ENCODE measurements at regions not wholly inside any gene's neighbourhood (a gene's known extent, or its start where the extent isn't known, plus 50 kb on each side); places are given as distances from the start of the nearest gene placed in this dataset.
A peak's percentile ranks its signal among the peaks of the same experiment; 100 is the strongest.
"Not testable (repeated sequence)": the region's sequence is repeated elsewhere in the genome, so short reads cannot be mapped to it uniquely, and the experiment has no call there.

DNA sequence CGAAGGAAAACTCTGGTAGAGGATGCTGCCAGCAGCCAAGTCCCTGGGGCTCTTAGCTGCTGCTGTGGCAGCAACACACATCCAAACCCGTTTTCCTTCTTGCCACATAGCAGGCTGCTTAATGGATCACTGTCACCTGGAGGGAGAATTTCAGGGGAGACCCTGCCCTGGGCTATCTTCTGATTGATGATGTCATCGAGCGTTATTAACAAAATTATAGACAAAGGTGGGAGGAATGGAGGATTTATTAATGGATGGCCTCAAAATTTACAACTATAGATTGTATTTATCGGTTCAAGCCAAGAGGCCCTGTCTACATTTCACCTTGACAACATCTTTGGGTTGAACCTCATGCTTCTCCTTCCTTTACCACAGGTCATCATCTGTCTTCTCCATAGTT lies 120.8 kb upstream of the PZP start:
- Histone ChIP-seq H3K27ac (ENCODE audit: low read depth, low read length) (no peak overlapping the region), H3K9me3 (ENCODE audit: control insufficient read depth in 1 of 2, low read length in 2 of 2) (no peaks in the 10 kb centered on the region), H3K27me3 (ENCODE audit: insufficient read depth, low read length) (no peaks in the 10 kb centered on the region), H3K36me3 (ENCODE audit: insufficient read depth, low read length) (no peaks in the 10 kb centered on the region), H3K4me1 (ENCODE audit: insufficient read depth, low read length) (peaks cover 5% of the 10 kb centered on the region), H3K4me3 (ENCODE audit: low read length in 2 of 2) (no peak overlapping the region)
- Mint-ChIP-seq H3K4me3 (no peak overlapping the region), H3K27ac (no peak overlapping the region), H3K27me3 (no peaks in the 10 kb centered on the region), H3K4me1 (peaks cover 5 to 19% (median 10%) of the 10 kb centered on the region in 4 donors), H3K36me3 (no peaks in the 10 kb centered on the region), H3K9me3 (no peaks in the 10 kb centered on the region)
- intact Hi-C loops (cut with micrococcal nuclease): no loop called here
- DNase-seq: no peak
- CTCF ChIA-PET (ENCODE audit: partially characterized antibody): interaction anchor here (1.1 to 4.5 kb wide), 2 partner anchors 12 to 307 kb away, joined by 3 to 25 read pairs; no protein-coding TSS in a partner anchor
- POLR2A ChIA-PET (ENCODE audit: partially characterized antibody): interaction anchor here (0.6 kb wide), 1 partner anchor 261 kb away, joined by 3 read pairs; no protein-coding TSS in a partner anchor

DNA sequence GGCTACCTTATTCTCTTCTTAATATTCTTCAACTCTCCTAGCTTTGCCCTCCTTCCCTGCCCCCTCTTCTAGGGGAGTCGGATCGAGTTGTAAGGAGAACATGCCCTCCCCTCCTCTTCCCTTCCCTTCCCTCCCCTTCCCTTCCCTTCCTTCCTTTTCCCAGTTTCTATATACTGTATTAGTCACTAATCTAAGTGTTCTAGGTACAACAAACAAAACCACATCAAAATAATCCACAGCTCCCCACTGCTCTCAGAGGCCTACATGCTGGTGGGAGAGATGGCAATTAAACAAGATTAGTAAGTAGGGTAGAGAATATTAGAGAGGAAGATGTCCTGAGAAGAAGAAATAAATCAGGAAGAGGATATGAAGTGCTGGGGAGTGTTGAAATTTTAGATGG lies 119.9 kb upstream of the PZP start:
- Histone ChIP-seq H3K4me1 (ENCODE audit: insufficient read depth, low read length) (peaks cover 5% of the 10 kb centered on the region), H3K9me3 (ENCODE audit: control insufficient read depth in 1 of 2, low read length in 2 of 2) (no peaks in the 10 kb centered on the region), H3K27ac (ENCODE audit: low read depth, low read length) (no peak overlapping the region), H3K36me3 (ENCODE audit: insufficient read depth, low read length) (no peaks in the 10 kb centered on the region), H3K4me3 (ENCODE audit: low read length in 2 of 2) (no peak overlapping the region), H3K27me3 (ENCODE audit: insufficient read depth, low read length) (no peaks in the 10 kb centered on the region)
- Mint-ChIP-seq H3K36me3 (no peaks in the 10 kb centered on the region), H3K9me3 (no peaks in the 10 kb centered on the region), H3K27me3 (no peaks in the 10 kb centered on the region), H3K27ac (peak overlapping the region in 1 of 7 donors; percentile 77), H3K4me1 (peaks cover 5 to 19% (median 10%) of the 10 kb centered on the region in 4 donors), H3K4me3 (no peak overlapping the region)
- ChIA-PET CTCF (ENCODE audit: partially characterized antibody) (no interaction called here), POLR2A (ENCODE audit: partially characterized antibody) (no interaction called here)
- DNase-seq: no peak
- intact Hi-C loops (cut with micrococcal nuclease): no loop called here

DNA sequence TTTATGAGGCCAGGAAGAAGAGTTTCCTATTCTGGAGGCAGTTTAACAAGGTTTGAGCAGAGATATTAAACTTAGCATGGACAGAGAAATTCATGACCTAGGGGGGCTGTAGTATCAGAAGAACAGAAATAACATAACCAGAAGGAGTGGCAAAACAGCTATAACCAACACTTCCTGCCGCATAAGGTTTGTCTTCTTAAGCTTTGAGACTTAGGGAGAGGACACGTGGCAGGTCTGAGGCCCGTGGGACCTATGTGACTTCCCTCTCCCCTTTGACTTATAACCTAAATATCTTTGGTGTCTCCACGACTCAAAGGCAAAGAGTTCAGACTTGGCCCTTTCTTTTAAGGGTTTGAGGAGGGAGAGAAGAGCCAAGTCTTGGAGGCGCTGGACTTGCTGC lies 119.1 kb upstream of the PZP start:
- DNase-seq: no peak
- Histone ChIP-seq H3K4me1 (ENCODE audit: insufficient read depth, low read length) (peaks cover 5% of the 10 kb centered on the region), H3K9me3 (ENCODE audit: control insufficient read depth in 1 of 2, low read length in 2 of 2) (no peaks in the 10 kb centered on the region), H3K27ac (ENCODE audit: low read depth, low read length) (no peak overlapping the region), H3K27me3 (ENCODE audit: insufficient read depth, low read length) (no peaks in the 10 kb centered on the region), H3K4me3 (ENCODE audit: low read length in 2 of 2) (no peak overlapping the region), H3K36me3 (ENCODE audit: insufficient read depth, low read length) (no peaks in the 10 kb centered on the region)
- Mint-ChIP-seq H3K27ac (peak overlapping the region in 1 of 7 donors; percentile 0), H3K36me3 (no peaks in the 10 kb centered on the region), H3K27me3 (no peaks in the 10 kb centered on the region), H3K9me3 (no peaks in the 10 kb centered on the region), H3K4me3 (no peak overlapping the region), H3K4me1 (peaks cover 5 to 19% (median 10%) of the 10 kb centered on the region in 4 donors)
- intact Hi-C loops (cut with micrococcal nuclease): no loop called here
- CTCF ChIA-PET (ENCODE audit: partially characterized antibody): no interaction called here
- POLR2A ChIA-PET (ENCODE audit: partially characterized antibody): no interaction called here

DNA sequence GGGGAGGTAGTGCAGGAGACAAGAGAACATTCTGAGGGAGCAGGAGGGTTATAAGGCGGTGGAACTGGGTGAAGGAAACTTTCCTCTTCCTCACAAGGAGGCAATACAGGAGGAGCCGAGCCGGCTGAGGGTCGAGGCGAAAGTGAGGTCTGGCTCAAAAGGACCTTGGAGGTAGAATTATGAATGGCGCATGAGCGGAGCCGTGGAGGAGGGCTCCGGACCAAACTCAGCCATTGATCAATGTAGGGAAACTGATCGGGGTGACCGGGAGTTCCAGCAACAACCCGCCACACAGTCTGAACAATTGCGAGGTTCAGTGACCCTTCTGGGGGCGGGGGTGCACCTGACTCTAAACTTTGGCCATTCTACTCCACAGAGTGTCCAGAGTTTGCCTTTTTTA lies 118.7 kb upstream of the PZP start:
- H3K27me3 Mint-ChIP-seq; DNase-seq; H3K36me3 Mint-ChIP-seq; CTCF ChIA-PET (ENCODE audit: partially characterized antibody); H3K36me3 ChIP-seq (ENCODE audit: insufficient read depth, low read length); intact Hi-C loops (cut with micrococcal nuclease); POLR2A ChIA-PET (ENCODE audit: partially characterized antibody); H3K27ac ChIP-seq (ENCODE audit: low read depth, low read length); H3K9me3 ChIP-seq (ENCODE audit: control insufficient read depth in 1 of 2, low read length in 2 of 2); H3K4me3 ChIP-seq (ENCODE audit: low read length in 2 of 2); H3K9me3 Mint-ChIP-seq; H3K4me3 Mint-ChIP-seq; H3K4me1 ChIP-seq (ENCODE audit: insufficient read depth, low read length); H3K27me3 ChIP-seq (ENCODE audit: insufficient read depth, low read length): not testable (repeated sequence)
- peak overlapping the region in 1 of 7 donors; percentile 42 for H3K27ac Mint-ChIP-seq
- H3K4me1 Mint-ChIP-seq: peaks cover 5 to 19% (median 10%) of the 10 kb centered on the region in 4 donors

DNA sequence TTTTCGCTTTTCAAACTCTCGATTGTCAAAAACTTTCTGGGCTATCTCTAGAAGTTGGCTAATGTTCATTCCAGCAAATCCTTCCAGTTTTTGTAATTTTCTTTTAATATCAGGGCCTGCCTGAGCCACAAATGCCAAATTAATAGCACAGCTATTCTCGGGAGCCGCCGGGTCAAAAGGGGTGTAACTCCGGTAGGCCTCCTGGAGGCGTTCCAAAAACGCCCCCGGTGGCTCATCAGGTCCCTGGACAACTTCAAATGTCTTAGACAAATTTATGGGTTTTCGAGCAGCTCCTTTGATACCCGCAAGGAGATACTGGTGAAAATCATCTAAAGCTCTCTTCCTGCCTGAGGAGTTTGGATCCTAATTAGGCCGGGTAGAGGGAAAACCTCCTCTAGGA lies 117.9 kb upstream of the PZP start:
- Histone ChIP-seq H3K9me3 (ENCODE audit: control insufficient read depth in 1 of 2, low read length in 2 of 2) (no peaks in the 10 kb centered on the region), H3K4me3 (ENCODE audit: low read length in 2 of 2) (no peak overlapping the region), H3K4me1 (ENCODE audit: insufficient read depth, low read length) (no peaks in the 10 kb centered on the region), H3K36me3 (ENCODE audit: insufficient read depth, low read length) (no peaks in the 10 kb centered on the region), H3K27ac (ENCODE audit: low read depth, low read length) (no peak overlapping the region), H3K27me3 (ENCODE audit: insufficient read depth, low read length) (no peaks in the 10 kb centered on the region)
- ChIA-PET CTCF (ENCODE audit: partially characterized antibody) (interaction anchor here (2.4 kb wide), 1 partner anchor 382 kb away, joined by 7 read pairs; no protein-coding TSS in a partner anchor), POLR2A (ENCODE audit: partially characterized antibody) (no interaction called here)
- no peaks in the 10 kb centered on the region for H3K9me3 Mint-ChIP-seq
- no peaks in the 10 kb centered on the region for H3K27me3 Mint-ChIP-seq
- no peak overlapping the region for H3K27ac Mint-ChIP-seq
- no peaks in the 10 kb centered on the region for H3K36me3 Mint-ChIP-seq
- no peak for DNase-seq
- intact Hi-C loops (cut with micrococcal nuclease): no loop called here
- no peak overlapping the region for H3K4me3 Mint-ChIP-seq
- H3K4me1 Mint-ChIP-seq: peaks cover 4 to 15% (median 6%) of the 10 kb centered on the region in 4 donors

DNA sequence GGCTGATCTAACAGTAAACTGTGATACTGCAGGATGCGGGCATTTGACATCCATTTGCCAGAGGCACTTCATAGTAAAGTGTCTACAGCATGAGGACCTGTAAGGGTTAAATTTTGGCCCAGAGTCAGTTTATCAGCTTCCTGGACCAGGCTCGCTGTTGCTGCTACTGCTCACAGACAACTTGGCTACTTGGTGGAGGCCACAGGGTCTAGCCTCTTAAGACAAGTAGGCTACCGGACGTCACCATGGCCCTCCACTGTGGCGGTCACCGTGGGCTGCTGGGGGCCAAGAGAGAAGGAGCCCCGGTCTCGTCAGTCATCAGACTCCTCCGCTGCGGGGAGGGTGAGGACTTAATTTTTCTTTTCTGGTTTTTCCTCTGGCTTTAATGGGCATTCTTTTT lies 117.3 kb upstream of the PZP start:
- no peak overlapping the region for H3K4me3 ChIP-seq (ENCODE audit: low read length in 2 of 2)
- H3K4me1 ChIP-seq (ENCODE audit: insufficient read depth, low read length): no peaks in the 10 kb centered on the region
- peaks cover 2 to 12% (median 5%) of the 10 kb centered on the region in 4 donors for H3K4me1 Mint-ChIP-seq
- no peak for DNase-seq
- no peak overlapping the region for H3K27ac ChIP-seq (ENCODE audit: low read depth, low read length)
- H3K27me3 Mint-ChIP-seq: no peaks in the 10 kb centered on the region
- no peaks in the 10 kb centered on the region for H3K36me3 Mint-ChIP-seq
- no peaks in the 10 kb centered on the region for H3K36me3 ChIP-seq (ENCODE audit: insufficient read depth, low read length)
- intact Hi-C loops (cut with micrococcal nuclease): no loop called here
- H3K4me3 Mint-ChIP-seq: no peak overlapping the region
- peak overlapping the region in 1 of 7 donors; percentile 2 for H3K27ac Mint-ChIP-seq
- H3K27me3 ChIP-seq (ENCODE audit: insufficient read depth, low read length): no peaks in the 10 kb centered on the region
- no peaks in the 10 kb centered on the region for H3K9me3 ChIP-seq (ENCODE audit: control insufficient read depth in 1 of 2, low read length in 2 of 2)
- H3K9me3 Mint-ChIP-seq: no peaks in the 10 kb centered on the region
- ChIA-PET POLR2A (ENCODE audit: partially characterized antibody) (no interaction called here), CTCF (ENCODE audit: partially characterized antibody) (interaction anchor here (2.4 kb wide), 1 partner anchor 383 kb away, joined by 7 read pairs; no protein-coding TSS in a partner anchor)

DNA sequence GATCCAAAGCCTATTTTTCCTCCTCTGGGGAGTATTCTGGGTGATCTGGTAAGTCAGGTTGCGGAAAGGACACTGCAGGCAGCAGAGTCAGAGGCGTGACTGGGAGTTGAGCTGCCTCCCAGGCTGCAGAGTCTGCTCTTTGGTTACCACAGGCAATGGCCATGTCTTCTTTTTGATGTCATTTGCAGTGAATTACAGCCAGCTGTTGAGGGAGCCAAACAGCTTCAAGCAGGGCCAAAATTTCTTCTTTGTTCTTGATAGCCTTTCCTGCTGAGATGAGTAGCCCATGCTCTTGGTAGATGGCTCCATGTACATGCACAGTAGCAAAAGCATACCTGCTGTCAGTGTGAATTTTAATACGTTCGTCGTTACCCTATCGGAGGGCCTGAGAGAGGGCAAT lies 116.6 kb upstream of the PZP start:
- no peaks in the 10 kb centered on the region for H3K27me3 ChIP-seq (ENCODE audit: insufficient read depth, low read length)
- no peaks in the 10 kb centered on the region for H3K36me3 ChIP-seq (ENCODE audit: insufficient read depth, low read length)
- Mint-ChIP-seq H3K27ac (peak overlapping the region in 1 of 7 donors; percentile 60), H3K27me3 (no peaks in the 10 kb centered on the region), H3K9me3 (no peaks in the 10 kb centered on the region), H3K36me3 (no peaks in the 10 kb centered on the region), H3K4me1 (peaks cover 2 to 13% (median 6%) of the 10 kb centered on the region in 4 donors), H3K4me3 (no peak overlapping the region)
- intact Hi-C loops (cut with micrococcal nuclease): no loop called here
- DNase-seq: no peak
- POLR2A ChIA-PET (ENCODE audit: partially characterized antibody): no interaction called here
- no peaks in the 10 kb centered on the region for H3K4me1 ChIP-seq (ENCODE audit: insufficient read depth, low read length)
- no peaks in the 10 kb centered on the region for H3K9me3 ChIP-seq (ENCODE audit: control insufficient read depth in 1 of 2, low read length in 2 of 2)
- no peak overlapping the region for H3K4me3 ChIP-seq (ENCODE audit: low read length in 2 of 2)
- CTCF ChIA-PET (ENCODE audit: partially characterized antibody): interaction anchor here (2.4 kb wide), 1 partner anchor 384 kb away, joined by 7 read pairs; no protein-coding TSS in a partner anchor
- H3K27ac ChIP-seq (ENCODE audit: low read depth, low read length): no peak overlapping the region
